C1 segment of cervical spinal cord (tissue), 14 donors: ENCODE measurements at regions not wholly inside any gene's neighbourhood (a gene's known extent, or its start where the extent isn't known, plus 50 kb on each side); places are given as distances from the start of the nearest gene placed in this dataset.
A peak's percentile ranks its signal among the peaks of the same experiment; 100 is the strongest.
"Not testable (repeated sequence)": the region's sequence is repeated elsewhere in the genome, so short reads cannot be mapped to it uniquely, and the experiment has no call there.

Experiments
- DNase-seq, 14 donors: peaks; one replicate each; lab custom pipeline; 2025; lab: John Stamatoyannopoulos, UW

GRCh38 chr4:104138116-104138515 is 356.6 kb downstream of the CXXC4 start:
- no peak for DNase-seq

DNA sequence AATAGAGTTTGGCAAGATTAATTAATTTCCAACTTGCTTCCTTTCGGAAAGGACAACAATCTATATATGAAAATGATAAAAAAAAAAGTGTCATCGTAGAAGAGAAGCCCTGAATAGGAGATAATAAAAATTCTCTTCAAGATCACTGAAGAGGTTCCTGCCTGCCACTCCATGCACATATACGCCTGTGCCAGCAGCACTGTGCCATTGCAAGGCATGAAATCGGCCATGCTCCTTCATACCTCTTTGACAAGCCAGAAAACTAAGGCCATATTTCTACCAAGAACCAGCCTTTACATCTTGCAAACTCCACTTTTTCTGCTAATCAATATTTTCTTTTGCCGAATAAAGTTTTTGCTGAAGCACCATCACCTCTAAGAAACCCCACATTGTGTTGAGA is 365.5 kb downstream of the CXXC4 start:
- no peak for DNase-seq

DNA sequence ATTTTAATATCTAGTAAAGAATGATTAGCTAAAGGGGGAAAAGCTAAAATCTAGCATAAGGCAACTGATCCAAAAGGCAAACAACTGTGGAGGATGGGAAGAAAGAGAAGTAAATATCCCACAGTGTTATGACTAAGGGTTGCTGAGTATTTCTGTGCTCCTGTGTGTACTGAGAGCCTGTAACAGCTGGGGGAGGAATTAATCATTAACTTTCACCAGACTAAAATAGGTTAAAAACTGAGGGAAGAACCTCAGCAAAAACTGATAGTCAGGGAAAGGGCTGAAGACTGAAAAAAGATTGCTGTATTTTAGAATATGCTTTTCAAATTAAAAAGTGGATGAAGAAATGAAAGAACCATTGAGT is 365.9 kb downstream of the CXXC4 start:
- no peak for DNase-seq

- DNase-seq = no peak
These were observed 366.5 kb downstream of the CXXC4 start for GRCh38 chr4:104128031-104128849.

- no peak for DNase-seq
These were observed 371.7 kb downstream of the CXXC4 start for GRCh38 chr4:104123021-104123420.

DNA sequence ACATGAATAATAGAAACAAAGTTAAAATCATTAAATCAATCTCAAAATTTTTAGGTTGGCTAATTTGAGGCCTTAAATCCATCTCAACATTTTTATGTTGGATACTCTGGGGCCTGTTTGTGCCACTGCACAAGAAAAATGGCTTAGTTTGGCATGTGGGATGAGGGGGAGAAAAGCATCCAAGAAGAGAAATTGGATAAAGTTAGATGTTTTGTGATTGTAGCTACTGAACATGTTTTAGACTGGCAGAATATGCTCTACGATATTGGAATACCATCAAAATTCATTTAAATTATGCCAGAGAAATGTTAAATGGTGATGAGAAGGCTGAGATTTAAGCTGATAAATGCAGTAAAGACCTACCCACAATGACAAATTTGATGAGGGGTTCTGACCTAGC is 376.9 kb downstream of the CXXC4 start:
- no peak for DNase-seq

- DNase-seq = no peak
These were observed 380.8 kb downstream of the CXXC4 start for GRCh38 chr4:104113850-104114249.

DNA sequence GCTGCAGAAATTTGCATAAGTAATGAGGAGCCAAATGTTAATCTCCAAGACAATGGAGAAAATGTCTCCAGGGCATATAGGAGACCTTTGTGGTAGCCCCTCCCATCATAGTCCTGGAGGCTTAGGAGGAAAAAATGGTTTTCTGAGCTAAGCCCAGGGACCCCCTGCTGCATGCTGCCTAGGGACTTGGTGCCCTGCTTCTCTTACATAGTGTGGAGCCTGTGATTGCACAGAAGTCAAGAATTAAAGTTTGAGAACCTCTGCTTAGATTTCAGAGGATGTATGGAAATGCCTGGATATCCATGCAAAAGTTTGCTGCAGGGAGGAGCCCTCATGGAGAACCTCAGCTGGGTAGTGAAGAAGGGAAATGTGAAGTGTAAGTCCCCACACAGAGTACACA is 379.4 kb upstream of the TACR3 start:
- DNase-seq = no peak

DNA sequence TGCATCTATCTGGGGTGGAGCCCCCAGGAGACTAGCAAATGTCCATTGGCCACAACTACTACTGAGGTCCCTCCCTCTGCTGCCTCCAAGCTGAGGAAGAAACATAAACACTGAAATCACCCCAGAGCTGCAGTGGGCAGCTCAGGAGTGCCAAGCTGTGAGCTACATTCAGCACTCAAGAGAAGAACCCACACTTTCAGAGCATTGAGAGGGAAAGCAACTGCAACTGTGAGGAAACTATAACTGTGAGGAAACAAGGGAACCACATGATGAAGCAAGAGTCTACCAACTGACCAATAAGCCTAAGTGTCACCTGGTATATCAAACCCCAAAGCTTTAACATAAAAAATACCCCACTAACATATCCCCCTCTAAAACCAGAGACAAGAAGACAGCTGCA is 373.5 kb upstream of the TACR3 start:
- no peak for DNase-seq

GRCh38 chr4:104073229-104073628 is 353.4 kb upstream of the TACR3 start:
- no peak for DNase-seq

- no peak for DNase-seq
These were observed 346.7 kb upstream of the TACR3 start for GRCh38 chr4:104066533-104066932.

DNA sequence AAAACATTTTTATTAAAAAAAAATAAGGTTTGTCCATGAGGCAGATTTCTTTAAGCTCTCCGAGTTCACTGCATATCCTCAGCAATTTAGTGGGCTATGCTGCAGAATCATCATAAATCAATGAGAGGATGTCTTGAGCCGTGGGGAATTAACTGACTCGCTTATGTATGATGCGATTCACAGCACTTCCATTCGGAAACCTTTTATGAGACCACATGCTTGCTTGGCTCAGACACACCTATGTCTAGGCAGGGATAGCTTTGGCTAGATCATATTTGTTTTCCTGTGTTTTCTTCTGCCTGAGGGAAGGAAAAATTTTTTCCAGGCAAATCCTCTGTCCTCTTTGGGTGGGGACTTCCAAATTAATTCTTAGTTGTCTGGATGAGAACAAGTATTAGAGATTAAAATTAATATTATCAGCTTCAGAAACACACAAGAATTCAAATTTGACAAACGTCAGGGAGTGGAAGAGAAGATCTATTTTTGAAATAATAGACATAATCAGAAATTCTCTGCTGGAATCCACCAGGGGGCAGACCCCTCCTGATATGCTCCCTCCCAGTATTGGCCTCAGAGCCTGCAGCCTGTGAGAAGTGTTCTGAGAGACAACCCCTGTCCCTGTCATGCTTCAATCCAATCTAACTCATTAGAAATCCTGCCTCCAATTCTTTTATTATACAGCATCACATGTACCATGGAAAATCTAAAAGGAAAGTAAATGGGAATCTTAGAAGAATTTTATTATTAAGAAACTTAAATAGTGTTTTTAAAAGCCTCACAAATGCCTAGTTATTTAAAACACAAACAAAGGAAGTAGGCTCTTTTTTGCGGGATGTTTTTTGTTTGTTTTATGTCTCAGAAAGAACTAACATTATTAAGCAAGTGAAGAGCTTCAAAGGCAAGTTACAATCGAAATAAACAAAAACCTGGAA is 345.1 kb upstream of the TACR3 start:
- peak in 11 of 14 donors; percentile 1 to 37 (median 8) for DNase-seq

GRCh38 chr4:104063341-104063740 is 343.6 kb upstream of the TACR3 start:
- DNase-seq = no peak

DNA sequence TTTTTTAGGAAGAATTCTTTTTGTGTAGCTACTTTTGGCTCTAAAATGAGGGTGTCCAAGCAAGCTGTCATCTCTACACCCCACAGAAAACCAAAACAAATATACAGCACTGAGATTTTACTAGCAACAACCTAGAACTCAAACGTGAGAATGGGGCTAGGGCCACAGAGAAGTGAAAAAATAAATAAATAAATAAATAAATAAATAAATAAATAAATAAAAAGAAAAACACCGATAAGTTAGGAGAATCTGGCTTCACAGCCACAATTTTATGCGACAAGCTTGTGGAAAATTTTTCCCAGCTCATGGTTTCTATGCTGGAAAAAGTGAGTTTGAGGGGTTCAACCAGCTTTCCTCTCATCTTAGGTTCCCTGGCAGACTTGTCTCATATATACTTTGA is 324.6 kb upstream of the TACR3 start:
- DNase-seq = no peak

GRCh38 chr4:104032896-104033295 is 313.1 kb upstream of the TACR3 start:
- DNase-seq = no peak

DNA sequence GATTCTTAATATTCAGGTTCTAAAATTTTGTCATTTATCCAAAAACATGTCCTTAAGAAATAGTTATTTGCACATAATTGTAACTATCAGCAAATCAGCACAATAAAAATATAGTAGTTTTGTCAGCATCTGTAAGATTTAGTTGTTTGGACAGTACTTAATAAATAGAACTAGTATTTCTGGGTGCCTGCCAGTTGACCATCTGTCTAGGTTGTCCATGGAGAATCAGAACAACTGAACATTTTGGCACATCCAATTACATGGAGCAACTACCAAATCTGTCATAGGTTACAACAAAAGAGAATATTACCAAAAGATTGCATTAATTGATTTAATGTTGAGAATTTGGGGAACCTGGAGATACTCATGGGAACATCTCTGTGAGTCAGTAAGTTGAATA is 305.5 kb upstream of the TACR3 start:
- DNase-seq = no peak

- no peak for DNase-seq
These were observed 303.0 kb upstream of the TACR3 start for GRCh38 chr4:104022831-104023230.

DNA sequence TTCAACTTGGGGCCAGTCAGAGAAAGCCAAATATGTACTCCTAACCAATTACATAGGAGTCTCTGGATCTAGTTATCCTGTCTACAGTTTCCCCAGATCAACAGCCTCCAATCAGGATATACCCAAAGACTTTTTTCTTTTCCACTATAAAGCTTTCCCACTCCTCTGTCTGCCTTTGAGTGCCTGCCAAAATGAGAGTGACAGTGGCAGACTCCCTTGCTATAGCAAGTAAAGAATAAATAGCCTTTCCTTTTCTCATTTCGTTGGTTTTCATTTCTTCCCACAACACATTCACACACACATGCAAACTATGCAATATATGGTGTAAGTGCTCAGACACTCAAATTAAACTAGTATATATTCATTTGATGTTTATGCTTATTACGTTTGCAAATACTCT is 302.4 kb upstream of the TACR3 start:
- no peak for DNase-seq

DNA sequence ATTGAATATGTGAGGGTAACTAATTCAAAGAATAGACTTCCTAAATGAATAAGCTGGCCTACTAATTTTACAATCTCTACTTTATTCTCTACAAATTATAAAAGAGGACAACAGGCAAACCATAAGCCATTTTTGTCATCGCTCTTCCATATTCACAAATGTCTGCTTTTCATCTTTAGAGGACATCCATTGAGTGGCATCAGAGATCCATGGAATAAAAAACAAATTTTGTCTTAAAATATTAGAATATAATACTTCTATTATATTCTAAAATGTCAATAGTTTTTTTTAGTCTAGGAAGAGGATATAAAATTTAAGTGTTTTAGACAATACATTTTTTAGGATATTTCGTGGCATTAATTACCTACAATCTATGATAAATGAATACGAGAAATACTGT is 300.9 kb upstream of the TACR3 start:
- DNase-seq = no peak

DNA sequence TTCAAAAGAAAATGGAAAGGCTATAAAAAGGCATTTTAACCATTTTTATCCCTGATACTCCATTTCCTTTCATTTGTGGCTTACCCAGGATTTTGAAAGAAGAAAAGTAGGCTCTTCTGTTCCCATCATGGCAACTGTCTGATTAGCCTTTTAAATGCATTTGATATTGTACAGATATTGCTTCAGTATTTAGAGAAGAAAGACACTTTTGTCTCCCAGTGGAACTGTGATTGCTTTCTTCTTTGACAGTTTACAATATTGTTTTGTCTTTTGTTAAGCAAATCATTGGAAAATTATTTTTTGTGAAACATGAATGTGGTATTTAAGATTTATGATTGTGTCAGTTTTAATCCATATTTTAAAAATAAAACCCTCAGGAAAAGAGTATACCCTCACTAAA is 297.4 kb upstream of the TACR3 start:
- DNase-seq = no peak

DNA sequence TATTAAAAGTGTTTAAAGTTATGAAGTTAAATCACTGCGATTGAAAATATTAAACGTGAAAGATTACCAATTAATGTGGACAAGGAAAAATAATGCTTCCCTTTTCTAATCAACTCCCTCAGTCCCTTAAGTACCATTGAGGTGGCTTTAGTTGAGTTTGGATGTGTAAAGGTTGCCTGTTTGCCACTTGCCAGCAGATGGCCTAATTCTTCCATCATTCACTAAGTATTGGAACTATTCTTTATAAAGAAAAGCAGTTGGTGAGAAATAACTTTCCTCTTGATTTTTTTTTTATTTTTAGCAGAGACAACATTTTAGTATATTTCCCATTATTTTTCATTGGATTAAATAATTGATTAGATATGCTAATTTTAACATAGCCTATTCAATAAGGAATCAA is 295.9 kb upstream of the TACR3 start:
- no peak for DNase-seq

GRCh38 chr4:104010722-104011121 is 290.9 kb upstream of the TACR3 start:
- DNase-seq = no peak

DNA sequence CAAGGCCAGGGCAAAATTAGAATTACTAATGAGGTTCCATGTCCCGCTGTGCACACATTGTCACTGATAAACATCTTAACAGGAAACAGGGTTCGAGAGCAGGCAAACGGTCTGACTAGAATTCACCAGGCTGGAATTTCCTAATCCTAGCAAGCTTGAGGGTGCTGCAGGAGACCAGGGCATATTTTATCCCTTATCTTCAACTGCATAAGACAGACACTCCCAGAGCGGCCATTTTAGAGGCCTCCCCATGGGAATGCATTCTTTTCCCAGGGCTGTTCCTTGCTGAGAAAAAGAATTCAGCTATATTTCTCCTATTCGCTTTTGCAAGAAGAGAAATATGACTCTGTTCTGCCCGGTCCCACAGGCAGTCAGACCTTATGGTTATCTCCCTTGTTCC is 282.5 kb upstream of the TACR3 start:
- not testable (repeated sequence) for DNase-seq
